ENCODE measurements at regions not wholly inside any gene's neighbourhood (a gene's known extent, or its start where the extent isn't known, plus 50 kb on each side); places are given as distances from the start of the nearest gene placed in this dataset.

GRCh38 chr1:58089898-58090534 lies 456.5 kb downstream of the OMA1 start:
- no peak for TF ChIP-seq CTCF (IDR thresholded peaks at IDR 0.05)
- TF ChIP-seq POLR2A (IDR thresholded peaks at IDR 0.05) = no peak
